ENCODE measurements at regions not wholly inside any gene's neighbourhood (a gene's known extent, or its start where the extent isn't known, plus 50 kb on each side); places are given as distances from the start of the nearest gene placed in this dataset.
A peak's percentile ranks its signal among the peaks of the same experiment; 100 is the strongest.

GRCh38 chr22:34427436-34427835 is 507.2 kb upstream of the LARGE1 start:
- no peak overlapping the region for H3K4me3 ChIP-seq (ENCODE audit: low read depth, low read length)
- no peak for TF ChIP-seq CTCF (IDR thresholded peaks at IDR 0.05; ENCODE audit: control insufficient read depth, extremely low read depth, insufficient read depth)
- peak; percentile 18 for DNase-seq (ENCODE audit: low read depth)

- H3K4me3 ChIP-seq (ENCODE audit: low read depth, low read length): no peak overlapping the region
- DNase-seq (ENCODE audit: low read depth): no peak
- TF ChIP-seq CTCF (IDR thresholded peaks at IDR 0.05; ENCODE audit: control insufficient read depth, extremely low read depth, insufficient read depth): no peak
Measured at GRCh38 chr22:34427841-34428240, 507.6 kb upstream of the LARGE1 start.

- DNase-seq (ENCODE audit: low read depth): no peak
- no peak overlapping the region for H3K4me3 ChIP-seq (ENCODE audit: low read depth, low read length)
- no peak for TF ChIP-seq CTCF (IDR thresholded peaks at IDR 0.05; ENCODE audit: control insufficient read depth, extremely low read depth, insufficient read depth)
Measured at GRCh38 chr22:34429314-34429713, 509.0 kb upstream of the LARGE1 start.

GRCh38 chr22:34430386-34430785 is 510.1 kb upstream of the LARGE1 start:
- no peak overlapping the region for H3K4me3 ChIP-seq (ENCODE audit: low read depth, low read length)
- DNase-seq (ENCODE audit: low read depth): no peak
- no peak for TF ChIP-seq CTCF (IDR thresholded peaks at IDR 0.05; ENCODE audit: control insufficient read depth, extremely low read depth, insufficient read depth)

GRCh38 chr22:34434371-34434770 is 514.1 kb upstream of the LARGE1 start:
- no peak for TF ChIP-seq CTCF (IDR thresholded peaks at IDR 0.05; ENCODE audit: control insufficient read depth, extremely low read depth, insufficient read depth)
- no peak overlapping the region for H3K4me3 ChIP-seq (ENCODE audit: low read depth, low read length)
- no peak for DNase-seq (ENCODE audit: low read depth)

GRCh38 chr22:34437140-34437539 is 516.9 kb upstream of the LARGE1 start:
- no peak overlapping the region for H3K4me3 ChIP-seq (ENCODE audit: low read depth, low read length)
- DNase-seq (ENCODE audit: low read depth): peak; percentile 65
- no peak for TF ChIP-seq CTCF (IDR thresholded peaks at IDR 0.05; ENCODE audit: control insufficient read depth, extremely low read depth, insufficient read depth)

- no peak for TF ChIP-seq CTCF (IDR thresholded peaks at IDR 0.05; ENCODE audit: control insufficient read depth, extremely low read depth, insufficient read depth)
- no peak overlapping the region for H3K4me3 ChIP-seq (ENCODE audit: low read depth, low read length)
- DNase-seq (ENCODE audit: low read depth): no peak
Measured at GRCh38 chr22:34454598-34454997, 534.3 kb upstream of the LARGE1 start.

Measured in LNCaP clone FGC (cell line).